ENCODE measurements at regions not wholly inside any gene's neighbourhood (a gene's known extent, or its start where the extent isn't known, plus 50 kb on each side); places are given as distances from the start of the nearest gene placed in this dataset.

GRCh38 chr11:103676413-103676812 lies 360.0 kb upstream of the DDI1 start:
- DNase-seq = no peak

GRCh38 chr11:103680826-103681225 lies 355.6 kb upstream of the DDI1 start:
- DNase-seq = no peak

GRCh38 chr11:103681855-103682254 lies 354.6 kb upstream of the DDI1 start:
- no peak for DNase-seq

GRCh38 chr11:103682318-103683184 lies 353.9 kb upstream of the DDI1 start:
- peak in 1 of 2 experiments; percentile 7 for DNase-seq

- no peak for DNase-seq
These were observed 352.9 kb upstream of the DDI1 start for GRCh38 chr11:103683576-103683975.

- DNase-seq = no peak
These were observed 347.5 kb upstream of the DDI1 start for GRCh38 chr11:103688924-103689323.

GRCh38 chr11:103690356-103690755 lies 346.1 kb upstream of the DDI1 start:
- no peak for DNase-seq

GRCh38 chr11:103696123-103696522 lies 340.3 kb upstream of the DDI1 start:
- no peak for DNase-seq

- DNase-seq = no peak
These were observed 337.2 kb upstream of the DDI1 start for GRCh38 chr11:103699216-103699615.

- no peak for DNase-seq
These were observed 336.8 kb upstream of the DDI1 start for GRCh38 chr11:103699656-103700055.

GRCh38 chr11:103700622-103701021 lies 335.8 kb upstream of the DDI1 start:
- DNase-seq = no peak

GRCh38 chr11:103703437-103703836 lies 333.0 kb upstream of the DDI1 start:
- no peak for DNase-seq

- DNase-seq = no peak
These were observed 332.5 kb upstream of the DDI1 start for GRCh38 chr11:103703954-103704353.

GRCh38 chr11:103705642-103706041 lies 330.8 kb upstream of the DDI1 start:
- no peak for DNase-seq

GRCh38 chr11:103709371-103709770 lies 327.1 kb upstream of the DDI1 start:
- DNase-seq = no peak

GRCh38 chr11:103714246-103714645 lies 322.2 kb upstream of the DDI1 start:
- no peak for DNase-seq

GRCh38 chr11:103716363-103716762 lies 320.1 kb upstream of the DDI1 start:
- no peak for DNase-seq

GRCh38 chr11:103727262-103727661 lies 309.2 kb upstream of the DDI1 start:
- no peak for DNase-seq

GRCh38 chr11:103729617-103730016 lies 306.8 kb upstream of the DDI1 start:
- DNase-seq = no peak

- peak in 1 of 2 experiments; percentile 50 for DNase-seq
These were observed 306.1 kb upstream of the DDI1 start for GRCh38 chr11:103730131-103730940.

- no peak for DNase-seq
These were observed 304.8 kb upstream of the DDI1 start for GRCh38 chr11:103731670-103732069.

GRCh38 chr11:103733889-103734288 lies 302.6 kb upstream of the DDI1 start:
- no peak for DNase-seq

GRCh38 chr11:103735497-103736032 lies 300.9 kb upstream of the DDI1 start:
- no peak for DNase-seq
